Body of pancreas (tissue), 4 donors: ENCODE measurements at regions not wholly inside any gene's neighbourhood (a gene's known extent, or its start where the extent isn't known, plus 50 kb on each side); places are given as distances from the start of the nearest gene placed in this dataset.

Experiments
- CTCF ChIP-seq, 7 experiments: fragments of 450-650 bp in 4 of 7; fragments of 200-600 bp in 3 of 7; sonication (generic) in 3 of 7; IDR thresholded peaks; one replicate each; pipeline ENCODE4 v1.5.1; 2016 to 2019; ENCODE audit warnings: antibody characterized with exemption in 7 of 7
- POLR2A ChIP-seq, 3 donors: fragments of 450-650 bp; IDR thresholded peaks; one replicate each; pipeline ENCODE4 v1.6.1; 2016; ENCODE audit warnings: antibody characterized with exemption in 3 of 3, mild to moderate bottlenecking in 2 of 3

GRCh38 chr6:27631609-27631916 is 158.7 kb upstream of the ZNF184 start:
- TF ChIP-seq CTCF (IDR thresholded peaks at IDR 0.05) (no peak), POLR2A (IDR thresholded peaks at IDR 0.05) (no peak)
